Keratinocyte (primary cell): ENCODE measurements at regions not wholly inside any gene's neighbourhood (a gene's known extent, or its start where the extent isn't known, plus 50 kb on each side); places are given as distances from the start of the nearest gene placed in this dataset.

Experiments
- DNase-seq: peaks from one replicate; pipeline ENCODE4 v3.0.0-alpha.2; 2011; ENCODE audit warnings: low read depth, missing footprints, low spot score
- FAIRE-seq: peaks from 2 replicates; lab custom pipeline; 2011; peaks lifted over from hg19 to GRCh38; lab: Jason Lieb, UNC
- H2AFZ ChIP-seq: 2 replicates; pipeline ENCODE4 v1.6.0; 2012; ENCODE audit warnings: low read length, control low read depth, inconsistent platforms; ENCODE audit not compliant: control insufficient read depth
- H3K27ac ChIP-seq: 2 replicates; pipeline ENCODE4 v1.5.1; 2011; ENCODE audit warnings: low read length; ENCODE audit not compliant: control insufficient read depth, insufficient read depth
- H3K27me3 ChIP-seq: 3 replicates; pipeline ENCODE4 v1.6.0; 2011; ENCODE audit warnings: low read length; ENCODE audit not compliant: control insufficient read depth, insufficient read depth; ENCODE audit errors: extremely low read depth
- H3K36me3 ChIP-seq, 2 experiments: 2 replicates in 1 of 2; 3 replicates in 1 of 2; pipeline ENCODE4 v1.5.1; 2011; ENCODE audit warnings: low read length in 2 of 2, mild to moderate bottlenecking in 1 of 2; ENCODE audit not compliant: control insufficient read depth in 2 of 2, insufficient read depth in 2 of 2; ENCODE audit errors: extremely low read depth in 1 of 2
- H3K4me1 ChIP-seq: 3 replicates; pipeline ENCODE4 v1.5.1; 2011; ENCODE audit warnings: low read length; ENCODE audit not compliant: control insufficient read depth, insufficient read depth; ENCODE audit errors: extremely low read depth
- H3K4me2 ChIP-seq: 3 replicates; pipeline ENCODE4 v1.6.0; 2011; ENCODE audit warnings: low read depth, low read length; ENCODE audit not compliant: control insufficient read depth, insufficient read depth; ENCODE audit errors: extremely low read depth
- H3K4me3 ChIP-seq, 3 experiments: fragments of 200-600 bp in 1 of 3; sonication (generic) in 1 of 3; 2 replicates in 2 of 3; 3 replicates in 1 of 3; pipeline ENCODE4 v1.5.1; 2011 to 2016; ENCODE audit warnings: low read length in 3 of 3, mild to moderate bottlenecking in 3 of 3, control low read depth in 2 of 3, inconsistent platforms in 1 of 3, low read depth in 1 of 3, mixed read lengths in 1 of 3, mixed run types in 1 of 3, moderate library complexity in 1 of 3; ENCODE audit not compliant: control insufficient read depth in 2 of 3, insufficient read depth in 2 of 3; ENCODE audit errors: extremely low read depth in 1 of 3
- H3K79me2 ChIP-seq: 2 replicates; pipeline ENCODE4 v1.6.0; 2012; ENCODE audit warnings: low read length; ENCODE audit not compliant: control insufficient read depth, insufficient read depth
- H3K9ac ChIP-seq: 3 replicates; pipeline ENCODE4 v1.6.0; 2011; ENCODE audit warnings: low read length; ENCODE audit not compliant: control insufficient read depth, insufficient read depth; ENCODE audit errors: extremely low read depth
- H3K9me1 ChIP-seq: 3 replicates; pipeline ENCODE4 v1.6.0; 2011; ENCODE audit warnings: low read length; ENCODE audit not compliant: control insufficient read depth, insufficient read depth; ENCODE audit errors: extremely low read depth
- H3K9me3 ChIP-seq: 2 replicates; pipeline ENCODE4 v1.5.1; 2012; ENCODE audit warnings: low read depth, low read length; ENCODE audit not compliant: control insufficient read depth
- H4K20me1 ChIP-seq: 3 replicates; pipeline ENCODE4 v1.6.0; 2011; ENCODE audit warnings: low read length; ENCODE audit not compliant: control insufficient read depth, insufficient read depth; ENCODE audit errors: extremely low read depth
- EZH2 ChIP-seq: IDR thresholded peaks from one replicate; pipeline ENCODE4 v1.6.1; 2012; ENCODE audit warnings: inconsistent platforms, mild to moderate bottlenecking, low read length, moderate library complexity
- dilution Hi-C: fragments of 300-500 bp; cut with MboI; formaldehyde crosslinking; loops from one replicate; pipeline ENCODE4 v1.7.0; 2020; ENCODE audit warnings: low sequenced_read_pairs; ENCODE audit not compliant: extremely low pct_ligation_motif_present
- TF ChIP-seq, protein P1 (sequence below), 3 experiments: IDR thresholded peaks in 1 of 3; conservative IDR thresholded peaks in 1 of 3; optimal IDR thresholded peaks in 1 of 3; 2 replicates in 2 of 3; 3 replicates in 1 of 3; pipeline versions ENCODE3 to v1.5.1; 2011; ENCODE audit warnings: low read length in 3 of 3, mild to moderate bottlenecking in 3 of 3, moderate library complexity in 2 of 3, control low read depth in 1 of 3, inconsistent platforms in 1 of 3; ENCODE audit not compliant: insufficient read depth in 2 of 3; ENCODE audit errors: extremely low read depth in 1 of 3

DNA sequence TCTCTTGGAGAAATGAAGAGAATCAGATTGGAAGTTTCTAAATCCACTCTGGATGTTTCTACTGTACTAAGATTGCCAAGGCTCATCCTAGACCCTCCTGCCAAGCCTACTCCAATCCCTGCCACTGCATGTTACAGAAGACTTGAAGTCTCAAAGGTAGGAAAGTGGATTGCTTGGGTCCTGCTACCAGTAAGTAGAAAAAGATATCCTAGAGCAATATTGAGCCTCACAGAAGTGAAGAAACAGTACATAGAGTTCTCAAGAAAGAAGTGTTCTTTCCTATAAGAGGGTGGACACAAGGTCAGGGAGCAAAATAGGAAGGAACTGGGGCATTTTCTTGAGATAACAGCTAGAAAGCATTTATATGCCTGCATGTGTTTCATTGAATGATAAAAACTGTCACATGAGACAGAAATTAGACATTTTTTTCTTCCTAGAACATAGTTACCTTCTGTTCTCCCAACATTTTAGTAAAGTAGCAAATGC lies 232.9 kb downstream of the RBM43 start:
- Histone ChIP-seq H3K79me2 (no peaks in the 10 kb centered on the region), H3K27me3 (no peaks in the 10 kb centered on the region), H3K9me3 (no peaks in the 10 kb centered on the region), H3K27ac (no peak overlapping the region), H3K4me1 (no peaks in the 10 kb centered on the region), H3K4me3 (no peak overlapping the region), H3K9me1 (no peaks in the 10 kb centered on the region), H3K4me2 (no peak overlapping the region), H2AFZ (no peak overlapping the region), H4K20me1 (no peaks in the 10 kb centered on the region), H3K36me3 (no peaks in the 10 kb centered on the region), H3K9ac (no peak overlapping the region)
- DNase-seq (no peak), FAIRE-seq (no peak)
- dilution Hi-C loops = no loop called here
- TF ChIP-seq EZH2 = no peak
- TF ChIP-seq, protein P1, sequence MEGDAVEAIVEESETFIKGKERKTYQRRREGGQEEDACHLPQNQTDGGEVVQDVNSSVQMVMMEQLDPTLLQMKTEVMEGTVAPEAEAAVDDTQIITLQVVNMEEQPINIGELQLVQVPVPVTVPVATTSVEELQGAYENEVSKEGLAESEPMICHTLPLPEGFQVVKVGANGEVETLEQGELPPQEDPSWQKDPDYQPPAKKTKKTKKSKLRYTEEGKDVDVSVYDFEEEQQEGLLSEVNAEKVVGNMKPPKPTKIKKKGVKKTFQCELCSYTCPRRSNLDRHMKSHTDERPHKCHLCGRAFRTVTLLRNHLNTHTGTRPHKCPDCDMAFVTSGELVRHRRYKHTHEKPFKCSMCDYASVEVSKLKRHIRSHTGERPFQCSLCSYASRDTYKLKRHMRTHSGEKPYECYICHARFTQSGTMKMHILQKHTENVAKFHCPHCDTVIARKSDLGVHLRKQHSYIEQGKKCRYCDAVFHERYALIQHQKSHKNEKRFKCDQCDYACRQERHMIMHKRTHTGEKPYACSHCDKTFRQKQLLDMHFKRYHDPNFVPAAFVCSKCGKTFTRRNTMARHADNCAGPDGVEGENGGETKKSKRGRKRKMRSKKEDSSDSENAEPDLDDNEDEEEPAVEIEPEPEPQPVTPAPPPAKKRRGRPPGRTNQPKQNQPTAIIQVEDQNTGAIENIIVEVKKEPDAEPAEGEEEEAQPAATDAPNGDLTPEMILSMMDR (optimal IDR thresholded peaks at IDR 0.05 in 1 of 3, IDR thresholded peaks at IDR 0.05 in 1 of 3, conservative IDR thresholded peaks at IDR 0.05 in 1 of 3; ENCODE audit: extremely low read depth in 1 of 3, insufficient read depth in 2 of 3, low read length in 3 of 3) = no peak

DNA sequence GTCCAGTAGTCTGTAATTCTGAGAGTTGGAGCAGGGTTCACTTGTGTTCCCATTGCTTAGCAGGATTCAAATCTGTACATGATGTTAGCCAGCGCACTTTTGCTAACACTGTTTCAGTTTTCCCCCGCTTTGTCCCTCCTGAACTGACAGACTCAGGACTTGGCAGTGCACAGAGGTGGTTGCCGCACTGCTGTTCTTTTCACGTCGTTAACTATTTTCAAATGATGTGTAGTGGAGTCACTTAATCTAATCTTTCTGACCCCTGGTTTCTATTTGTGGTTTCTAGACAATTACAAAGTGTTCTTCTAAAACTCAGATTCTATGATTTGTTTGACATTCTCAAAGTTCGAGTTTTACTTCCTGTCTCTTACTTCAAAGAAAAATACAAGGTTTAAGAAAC lies 234.5 kb downstream of the RBM43 start:
- Histone ChIP-seq H3K9me1 (no peaks in the 10 kb centered on the region), H3K27ac (no peak overlapping the region), H3K4me1 (no peaks in the 10 kb centered on the region), H3K9ac (no peak overlapping the region), H4K20me1 (no peaks in the 10 kb centered on the region), H3K4me2 (no peak overlapping the region), H3K27me3 (no peaks in the 10 kb centered on the region), H3K9me3 (no peaks in the 10 kb centered on the region), H3K79me2 (no peaks in the 10 kb centered on the region), H3K4me3 (no peak overlapping the region), H3K36me3 (no peaks in the 10 kb centered on the region), H2AFZ (no peak overlapping the region)
- dilution Hi-C loops = no loop called here
- TF ChIP-seq, protein P1 (optimal IDR thresholded peaks at IDR 0.05 in 1 of 3, IDR thresholded peaks at IDR 0.05 in 1 of 3, conservative IDR thresholded peaks at IDR 0.05 in 1 of 3; ENCODE audit: extremely low read depth in 1 of 3, insufficient read depth in 2 of 3, low read length in 3 of 3) = no peak
- TF ChIP-seq EZH2 = no peak
- no peak for DNase-seq
- no peak for FAIRE-seq
